ENCODE measurements at regions not wholly inside any gene's neighbourhood (a gene's known extent, or its start where the extent isn't known, plus 50 kb on each side); places are given as distances from the start of the nearest gene placed in this dataset.

GRCh38 chr2:17107871-17108270, 410.4 kb downstream of the RAD51AP2 start:
- ChIA-PET POLR2A (no interaction called here), CTCF (no interaction called here)
- WGBS (ENCODE audit: insufficient coverage) = 65% methylated on average over 2 of the region's 2 CpGs

GRCh38 chr2:17107151-17107550, 411.1 kb downstream of the RAD51AP2 start:
- peaks cover 44% of the 10 kb centered on the region for H3K4me1 Mint-ChIP-seq
- Histone ChIP-seq H4K20me1 (ENCODE audit: control insufficient read depth, insufficient read depth, low read length, poor library complexity, severe bottlenecking) (no peaks in the 10 kb centered on the region), H3K9me3 (ENCODE audit: control extremely low read depth in 1 of 3, control insufficient read depth in 2 of 3, insufficient read depth in 1 of 3, low read length in 2 of 3) (no peaks in the 10 kb centered on the region), H3K27me3 (replicated peaks in 1 of 4; ENCODE audit: control extremely low read depth in 1 of 4, control insufficient read depth in 3 of 4, insufficient read depth in 4 of 4, low read length in 3 of 4) (no peaks in the 10 kb centered on the region), H3K36me3 (replicated peaks in 1 of 2; ENCODE audit: control extremely low read depth in 1 of 2, control insufficient read depth in 1 of 2, extremely low read depth in 1 of 2, insufficient read depth in 2 of 2, low read length in 1 of 2) (no peaks in the 10 kb centered on the region), H3K4me3 (ENCODE audit: control extremely low read depth in 1 of 5, extremely low read depth in 1 of 5, insufficient read depth in 1 of 5, low read depth in 2 of 5, low read length in 4 of 5) (no peak overlapping the region), H3K4me1 (ENCODE audit: control insufficient read depth in 2 of 2, insufficient read depth in 2 of 2, low read length in 2 of 2) (peaks cover 6 to 11% of the 10 kb centered on the region in 2 donors), H3K4me2 (replicated peaks; ENCODE audit: low read depth, low read length, poor library complexity, severe bottlenecking) (no peak overlapping the region), H2AFZ (ENCODE audit: insufficient read depth, low read depth, low read length, poor library complexity, severe bottlenecking) (no peak overlapping the region), H3K27ac (ENCODE audit: low read length in 2 of 2) (no peak overlapping the region), H3K79me2 (ENCODE audit: control insufficient read depth, insufficient read depth, low read length) (no peaks in the 10 kb centered on the region), H3K9ac (ENCODE audit: low read length) (no peak overlapping the region)
- H3K27me3 Mint-ChIP-seq = no peaks in the 10 kb centered on the region
- H3K9me3 Mint-ChIP-seq (ENCODE audit: insufficient read depth) = no peaks in the 10 kb centered on the region
- ChIA-PET POLR2A (no interaction called here), CTCF (no interaction called here)
- 17% methylated on average over 2 of the region's 2 CpGs for WGBS (ENCODE audit: insufficient coverage)
- ATAC-seq (ENCODE audit: low read depth) = no peak
- no peak for DNase-seq
- intact Hi-C loops (cut with micrococcal nuclease) = no loop called here
- H3K4me3 Mint-ChIP-seq = no peak overlapping the region
- TF ChIP-seq EZH2 (IDR thresholded peaks at IDR 0.05; ENCODE audit: borderline replicate concordance, insufficient read depth, low read depth, low read length, poor library complexity, severe bottlenecking) (no peak), CTCF (IDR thresholded peaks at IDR 0.05) (no peak)
- H3K27ac Mint-ChIP-seq = no peak overlapping the region

More at GRCh38 chr2:17107871-17108270, 410.4 kb downstream of the RAD51AP2 start:
- no peaks in the 10 kb centered on the region for H3K27me3 ChIP-seq (replicated peaks in 1 of 4; ENCODE audit: control extremely low read depth in 1 of 4, control insufficient read depth in 3 of 4, insufficient read depth in 4 of 4, low read length in 3 of 4)
- Mint-ChIP-seq H3K4me3 (no peak overlapping the region), H3K27ac (no peak overlapping the region), H3K9me3 (ENCODE audit: insufficient read depth) (no peaks in the 10 kb centered on the region), H3K4me1 (peaks cover 44% of the 10 kb centered on the region), H3K27me3 (no peaks in the 10 kb centered on the region)
- no peak overlapping the region for H3K27ac ChIP-seq (ENCODE audit: low read length in 2 of 2)
- no peak overlapping the region for H3K4me2 ChIP-seq (replicated peaks; ENCODE audit: low read depth, low read length, poor library complexity, severe bottlenecking)
- H3K4me1 ChIP-seq (ENCODE audit: control insufficient read depth in 2 of 2, insufficient read depth in 2 of 2, low read length in 2 of 2) = peaks cover 6 to 11% of the 10 kb centered on the region in 2 donors
- no peaks in the 10 kb centered on the region for H4K20me1 ChIP-seq (ENCODE audit: control insufficient read depth, insufficient read depth, low read length, poor library complexity, severe bottlenecking)
- H3K9ac ChIP-seq (ENCODE audit: low read length) = no peak overlapping the region
- TF ChIP-seq CTCF (IDR thresholded peaks at IDR 0.05) (no peak), EZH2 (IDR thresholded peaks at IDR 0.05; ENCODE audit: borderline replicate concordance, insufficient read depth, low read depth, low read length, poor library complexity, severe bottlenecking) (no peak)
- no peaks in the 10 kb centered on the region for H3K36me3 ChIP-seq (replicated peaks in 1 of 2; ENCODE audit: control extremely low read depth in 1 of 2, control insufficient read depth in 1 of 2, extremely low read depth in 1 of 2, insufficient read depth in 2 of 2, low read length in 1 of 2)
- H3K79me2 ChIP-seq (ENCODE audit: control insufficient read depth, insufficient read depth, low read length) = no peaks in the 10 kb centered on the region
- DNase-seq = no peak
- no peak overlapping the region for H3K4me3 ChIP-seq (ENCODE audit: control extremely low read depth in 1 of 5, extremely low read depth in 1 of 5, insufficient read depth in 1 of 5, low read depth in 2 of 5, low read length in 4 of 5)
- H2AFZ ChIP-seq (ENCODE audit: insufficient read depth, low read depth, low read length, poor library complexity, severe bottlenecking) = no peak overlapping the region
- intact Hi-C loops (cut with micrococcal nuclease) = no loop called here
- ATAC-seq (ENCODE audit: low read depth) = no peak
- no peaks in the 10 kb centered on the region for H3K9me3 ChIP-seq (ENCODE audit: control extremely low read depth in 1 of 3, control insufficient read depth in 2 of 3, insufficient read depth in 1 of 3, low read length in 2 of 3)
